HG02981 (cell line): ENCODE measurements at regions not wholly inside any gene's neighbourhood (a gene's known extent, or its start where the extent isn't known, plus 50 kb on each side); places are given as distances from the start of the nearest gene placed in this dataset.
"Not testable (repeated sequence)": the region's sequence is repeated elsewhere in the genome, so short reads cannot be mapped to it uniquely, and the experiment has no call there.

Experiments
- ATAC-seq: cut with Tn5 transposase; IDR thresholded peaks from one replicate; pipeline ENCODE4 v1.9.1; 2021; ENCODE audit warnings: mild to moderate bottlenecking, moderate library complexity; ENCODE audit not compliant: unreplicated experiment

GRCh38 chr2:122663620-122664019 lies 908.2 kb downstream of the TSN start:
- no peak for ATAC-seq

- ATAC-seq = no peak
Observed at GRCh38 chr2:122669627-122670026, 914.2 kb downstream of the TSN start.

- ATAC-seq = no peak
Observed at GRCh38 chr2:122670897-122671296, 915.4 kb downstream of the TSN start.

GRCh38 chr2:122680662-122681061 lies 925.2 kb downstream of the TSN start:
- no peak for ATAC-seq

- ATAC-seq = peak; percentile 67
Observed at GRCh38 chr2:122681626-122682025, 926.2 kb downstream of the TSN start.

GRCh38 chr2:122682356-122682755 lies 926.9 kb downstream of the TSN start:
- ATAC-seq = no peak

GRCh38 chr2:122683018-122683417 lies 927.6 kb downstream of the TSN start:
- no peak for ATAC-seq

GRCh38 chr2:122692400-122693083 lies 937.1 kb downstream of the TSN start:
- no peak for ATAC-seq

- ATAC-seq = no peak
Observed at GRCh38 chr2:122697415-122697814, 942.0 kb downstream of the TSN start.

GRCh38 chr2:122703676-122704075 lies 948.2 kb downstream of the TSN start:
- no peak for ATAC-seq

GRCh38 chr2:122704109-122704563 lies 948.7 kb downstream of the TSN start:
- ATAC-seq = peak; percentile 49

- ATAC-seq = no peak
Observed at GRCh38 chr2:122705746-122706145, 950.3 kb downstream of the TSN start.

GRCh38 chr2:122706757-122707223 lies 951.3 kb downstream of the TSN start:
- no peak for ATAC-seq

GRCh38 chr2:122707224-122707824 lies 951.9 kb downstream of the TSN start:
- peak; percentile 68 for ATAC-seq

GRCh38 chr2:122710049-122710448 lies 954.6 kb downstream of the TSN start:
- no peak for ATAC-seq

- ATAC-seq = no peak
Observed at GRCh38 chr2:122713800-122714199, 958.3 kb downstream of the TSN start.

GRCh38 chr2:122720822-122721221 lies 965.4 kb downstream of the TSN start:
- ATAC-seq = not testable (repeated sequence)

- no peak for ATAC-seq
Observed at GRCh38 chr2:122734766-122735424, 979.4 kb downstream of the TSN start.

GRCh38 chr2:122736279-122736678 lies 980.8 kb downstream of the TSN start:
- no peak for ATAC-seq

- peak; percentile 86 for ATAC-seq
Observed at GRCh38 chr2:122737429-122738077, 982.1 kb downstream of the TSN start.
